HCT116 (cell line): ENCODE measurements at regions not wholly inside any gene's neighbourhood (a gene's known extent, or its start where the extent isn't known, plus 50 kb on each side); places are given as distances from the start of the nearest gene placed in this dataset.

Experiments used
- ATAC-seq: fragments of 200-7000 bp; cut with Tn5 transposase; 2 replicates; pipeline ENCODE4 v1.9.1; 2020; ENCODE audit warnings: mild to moderate bottlenecking, moderate library complexity
- BruUV-seq: library from RNA; stranded (reverse); fragments of 400-500 nt; replicated peaks from 2 replicates; lab custom pipeline; 2021; lab: Mats Ljungman, UMichigan
- CTCF ChIA-PET: fragments of 300-600 bp; sonication (Branson Sonifier 250); formaldehyde crosslinking; loops from one replicate; lab custom pipeline; 2021; ENCODE audit warnings: antibody characterized with exemption; lab: Charles Lee
- POLR2A ChIA-PET: fragments of 300-600, 350-600 bp; sonication (Branson Sonifier 250); formaldehyde crosslinking; loops from one replicate; lab custom pipeline; 2021; ENCODE audit warnings: antibody characterized with exemption; lab: Charles Lee
- RAD21 ChIA-PET, 2 experiments: fragments of 300-600 bp; sonication (Branson Sonifier 250); formaldehyde crosslinking; loops; one replicate each; lab custom pipeline; 2023; ENCODE audit warnings: low total read pairs in 2 of 2; ENCODE audit not compliant: uncharacterized antibody in 2 of 2, unreplicated experiment in 2 of 2, low non-redundant PET in 1 of 2; lab: Charles Lee
- DNase-seq: peaks from one replicate; pipeline ENCODE4 v3.0.0-alpha.2; 2010; ENCODE audit warnings: low read depth, low spot score
- H2AFZ ChIP-seq: fragments of 200-600 bp; shearing (Covaris generic), sonication (generic); 2 replicates; pipeline ENCODE4 v1.6.1; 2017; ENCODE audit warnings: low read depth, mixed run types, mixed read lengths, antibody characterized with exemption, low read length; ENCODE audit not compliant: poor library complexity, severe bottlenecking
- H3K27ac ChIP-seq: 2 replicates; pipeline ENCODE4 v1.5.1; 2012; ENCODE audit warnings: low read depth, low read length
- H3K27me3 ChIP-seq: fragments of 200-600 bp; sonication (generic); 2 replicates; pipeline ENCODE4 v1.6.1; 2016; ENCODE audit warnings: mixed run types, low read length, mixed read lengths; ENCODE audit not compliant: insufficient read depth
- H3K36me3 ChIP-seq, 2 experiments: fragments of 200-500 bp in 1 of 2; fragments of 200-600 bp in 1 of 2; sonication (Bioruptor generic) in 1 of 2; sonication (generic) in 1 of 2; 2 replicates each; pipeline versions ENCODE4 v1.5.1 to v1.6.1; 2014 to 2016; ENCODE audit warnings: low read length in 2 of 2, inconsistent platforms in 1 of 2, mixed read lengths in 1 of 2, mixed run types in 1 of 2; ENCODE audit not compliant: insufficient read depth in 2 of 2, control insufficient read depth in 1 of 2
- H3K4me1 ChIP-seq, 2 experiments: fragments of 200-600 bp in 1 of 2; sonication (generic) in 1 of 2; 2 replicates each; pipeline versions ENCODE4 v1.5.1 to v1.6.1; 2012 to 2017; ENCODE audit warnings: low read length in 2 of 2, inconsistent platforms in 1 of 2, mild to moderate bottlenecking in 1 of 2, mixed read lengths in 1 of 2, mixed run types in 1 of 2, moderate library complexity in 1 of 2; ENCODE audit not compliant: insufficient read depth in 2 of 2, control insufficient read depth in 1 of 2
- H3K4me2 ChIP-seq: fragments of 200-600 bp; sonication (generic); 2 replicates; pipeline ENCODE4 v1.6.1; 2017; ENCODE audit warnings: mixed run types, low read length, mixed read lengths
- H3K4me3 ChIP-seq, 2 experiments: fragments of 200-600 bp in 1 of 2; sonication (generic) in 1 of 2; replicated peaks in 1 of 2; 2 replicates each; pipeline ENCODE4 v1.5.1; 2011 to 2016; ENCODE audit warnings: low read length in 2 of 2, control low read depth in 1 of 2, low read depth in 1 of 2, mild to moderate bottlenecking in 1 of 2, mixed read lengths in 1 of 2, mixed run types in 1 of 2
- H3K79me2 ChIP-seq: fragments of 200-600 bp; sonication (generic); 2 replicates; pipeline ENCODE4 v1.6.1; 2017; ENCODE audit warnings: mild to moderate bottlenecking, mixed run types, low read length, moderate library complexity, mixed read lengths; ENCODE audit not compliant: insufficient read depth
- H3K9ac ChIP-seq: fragments of 200-600 bp; sonication (generic); 2 replicates; pipeline ENCODE4 v1.6.1; 2016; ENCODE audit warnings: low read length, mixed read lengths
- H3K9me2 ChIP-seq: fragments of 200-600 bp; sonication (generic), shearing (Covaris generic); 2 replicates; pipeline ENCODE4 v1.6.1; 2017; ENCODE audit warnings: mixed run types, mild to moderate bottlenecking, moderate library complexity; ENCODE audit not compliant: insufficient read depth
- H3K9me3 ChIP-seq, 2 experiments: fragments of 200-500 bp in 1 of 2; fragments of 200-600 bp in 1 of 2; sonication (Bioruptor generic) in 1 of 2; sonication (generic) in 1 of 2; 2 replicates each; pipeline ENCODE4 v1.6.1; 2014 to 2017; ENCODE audit warnings: low read length in 2 of 2, mixed read lengths in 2 of 2, inconsistent platforms in 1 of 2, low read depth in 1 of 2, mild to moderate bottlenecking in 1 of 2, mixed run types in 1 of 2, moderate library complexity in 1 of 2; ENCODE audit not compliant: control insufficient read depth in 1 of 2, insufficient read depth in 1 of 2
- H4K20me1 ChIP-seq: fragments of 200-600 bp; sonication (generic), shearing (Covaris generic); 2 replicates; pipeline ENCODE4 v1.6.1; 2017; ENCODE audit warnings: mixed run types, mild to moderate bottlenecking, moderate library complexity; ENCODE audit not compliant: insufficient read depth
- ATF3 ChIP-seq: IDR thresholded peaks from 2 replicates; pipeline ENCODE4 v1.6.1; 2012
- CTCF ChIP-seq, 3 experiments: fragments of 200-600 bp in 1 of 3; sonication (generic) in 1 of 3; IDR thresholded peaks in 2 of 3; conservative IDR thresholded peaks in 1 of 3; 2 replicates each; pipeline ENCODE4 v1.5.1; 2012 to 2017; ENCODE audit warnings: low read depth in 2 of 3, low read length in 2 of 3, antibody characterized with exemption in 1 of 3, borderline replicate concordance in 1 of 3, control low read depth in 1 of 3, mild to moderate bottlenecking in 1 of 3, mixed read lengths in 1 of 3, mixed run types in 1 of 3, moderate library complexity in 1 of 3; ENCODE audit not compliant: insufficient read depth in 1 of 3
- REST ChIP-seq: IDR thresholded peaks from 2 replicates; pipeline ENCODE4 v1.6.1; 2012; ENCODE audit warnings: low read depth
- YY1 ChIP-seq: IDR thresholded peaks from 2 replicates; pipeline ENCODE4 v1.6.1; 2011; ENCODE audit warnings: low read length, low read depth, moderate library complexity, mild to moderate bottlenecking; ENCODE audit not compliant: insufficient replicate concordance; ENCODE audit errors: extremely low read depth
- intact Hi-C: fragments of 100-400 bp; cut with micrococcal nuclease; formaldehyde crosslinking; loops from 2 replicates; pipeline ENCODE4 v1.10.0; 2022

GRCh38 chr6:170231293-170232185 lies 59.3 kb downstream of the DLL1 start:
- intact Hi-C loops = no loop called here
- ChIA-PET RAD21 (no interaction called here), CTCF (no interaction called here), POLR2A (no interaction called here)
- no peak for TF ChIP-seq REST
- TF ChIP-seq CTCF (IDR thresholded peaks at IDR 0.05 in 2 of 3, conservative IDR thresholded peaks at IDR 0.05 in 1 of 3; ENCODE audit: borderline replicate concordance in 1 of 3, insufficient read depth in 1 of 3, low read depth in 2 of 3, low read length in 2 of 3) = no peak
- no peak for TF ChIP-seq YY1
- no peak for TF ChIP-seq ATF3
- Histone ChIP-seq H3K36me3 (no peaks in the 10 kb centered on the region), H3K9me3 (no peaks in the 10 kb centered on the region), H2AFZ (no peak overlapping the region), H3K27ac (no peak overlapping the region), H3K27me3 (no peaks in the 10 kb centered on the region), H3K9ac (no peak overlapping the region), H3K4me2 (no peak overlapping the region), H4K20me1 (no peaks in the 10 kb centered on the region), H3K4me1 (no peaks in the 10 kb centered on the region), H3K9me2 (no peaks in the 10 kb centered on the region), H3K4me3 (no peak overlapping the region), H3K79me2 (no peaks in the 10 kb centered on the region)
- DNase-seq (no peak), ATAC-seq (no peak)
- BruUV-seq = no TSS peak
